Breast epithelium (tissue), 3 donors: ENCODE measurements at regions not wholly inside any gene's neighbourhood (a gene's known extent, or its start where the extent isn't known, plus 50 kb on each side); places are given as distances from the start of the nearest gene placed in this dataset.

Experiments
- CTCF ChIP-seq, 3 donors: fragments of 450-650 bp; IDR thresholded peaks; one replicate each; pipeline ENCODE4 v1.5.1; 2016 to 2017; ENCODE audit warnings: antibody characterized with exemption in 3 of 3, mild to moderate bottlenecking in 3 of 3, moderate library complexity in 3 of 3
- POLR2A ChIP-seq: fragments of 450-650 bp; IDR thresholded peaks from one replicate; pipeline ENCODE4 v1.6.1; 2016; ENCODE audit warnings: antibody characterized with exemption, mild to moderate bottlenecking, moderate library complexity

- TF ChIP-seq CTCF (IDR thresholded peaks at IDR 0.05) (no peak), POLR2A (no peak)
Measured at GRCh38 chr5:26518065-26518464, 520.3 kb downstream of the CDH9 start.
